Activated naive CD4-positive, alpha-beta T cell (primary cell): ENCODE measurements at regions not wholly inside any gene's neighbourhood (a gene's known extent, or its start where the extent isn't known, plus 50 kb on each side); places are given as distances from the start of the nearest gene placed in this dataset.
"Not testable (repeated sequence)": the region's sequence is repeated elsewhere in the genome, so short reads cannot be mapped to it uniquely, and the experiment has no call there.

Source experiments
- DNase-seq, 4 experiments: peaks; one replicate each; lab custom pipeline; 2025; lab: John Stamatoyannopoulos, UW

DNA sequence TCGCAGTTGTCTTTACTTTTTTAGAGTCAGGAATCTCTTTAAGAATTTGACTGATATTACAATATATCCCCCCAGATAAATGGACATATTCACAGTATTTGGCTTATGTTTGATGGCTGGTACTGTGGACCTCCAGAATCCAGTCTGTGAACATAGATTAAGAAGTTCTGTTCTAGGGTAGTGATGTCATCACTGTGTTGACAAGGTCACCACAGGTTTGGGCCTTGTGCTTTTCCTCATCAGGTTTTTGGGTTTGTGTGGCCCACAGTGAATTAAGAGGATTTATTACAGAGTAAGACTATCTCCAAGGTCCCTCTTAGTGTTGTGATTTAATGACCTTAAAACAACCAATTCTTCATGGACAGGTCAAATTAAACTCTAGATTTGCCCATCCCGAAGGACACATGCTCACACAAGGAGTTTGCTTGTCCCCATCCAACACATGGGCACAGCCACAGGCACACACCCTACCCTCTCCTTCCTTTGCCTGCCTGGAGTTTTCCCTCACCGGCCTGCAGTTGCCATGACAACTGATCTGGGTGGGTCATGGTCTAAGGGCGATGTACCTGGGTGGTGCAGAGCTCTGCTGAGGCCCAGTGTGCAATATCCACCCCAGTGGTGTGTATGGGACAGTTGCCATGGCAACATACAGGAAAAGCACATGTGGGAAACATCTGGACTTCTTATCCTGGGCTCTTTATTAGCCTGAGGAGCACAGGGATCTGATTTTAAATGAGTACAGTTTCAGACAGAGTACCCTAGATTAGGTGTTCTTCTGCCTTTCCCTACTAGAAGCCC is 98.6 kb downstream of the NAV1 start:
- no peak for DNase-seq

DNA sequence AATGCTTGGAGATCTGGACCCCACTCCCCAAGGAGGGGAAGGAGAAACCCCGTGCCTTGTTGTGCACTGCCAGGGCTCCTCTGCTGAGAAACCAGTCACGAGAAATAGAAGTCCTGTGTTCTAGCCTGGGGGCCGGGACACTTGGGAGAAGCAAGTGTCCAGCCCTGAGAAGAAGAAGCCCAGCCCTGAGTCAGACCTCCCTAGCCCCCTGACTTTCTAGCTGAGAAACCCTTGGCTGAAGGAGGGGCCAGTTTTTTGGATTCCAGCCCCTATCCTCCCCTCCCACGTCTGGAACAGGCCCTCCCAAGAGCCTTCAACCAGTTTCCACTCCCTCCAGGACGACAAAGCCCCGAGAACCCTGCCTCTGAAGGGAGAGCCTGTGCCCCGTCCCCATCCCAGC is 100.5 kb downstream of the NAV1 start:
- DNase-seq: no peak

DNA sequence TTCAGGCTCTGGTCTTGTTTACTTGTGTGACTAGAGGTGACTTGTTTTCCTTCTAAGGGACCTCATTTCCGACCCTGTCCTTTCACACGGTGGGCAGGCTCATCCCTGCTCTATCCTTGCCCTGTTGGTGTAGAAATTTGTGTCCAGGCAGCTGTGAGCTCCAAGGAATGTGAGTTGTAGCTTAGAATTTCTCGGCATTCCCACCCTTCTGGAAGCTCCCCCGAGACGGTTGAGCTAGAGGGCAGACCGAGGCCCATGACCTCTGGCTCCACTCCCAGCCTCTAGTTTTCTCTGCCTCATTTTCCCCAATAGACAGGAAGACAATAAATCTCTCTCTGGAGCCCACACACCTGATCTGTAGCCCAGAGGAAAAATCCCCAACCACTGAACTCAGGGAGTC is 100.9 kb downstream of the NAV1 start:
- no peak for DNase-seq

DNA sequence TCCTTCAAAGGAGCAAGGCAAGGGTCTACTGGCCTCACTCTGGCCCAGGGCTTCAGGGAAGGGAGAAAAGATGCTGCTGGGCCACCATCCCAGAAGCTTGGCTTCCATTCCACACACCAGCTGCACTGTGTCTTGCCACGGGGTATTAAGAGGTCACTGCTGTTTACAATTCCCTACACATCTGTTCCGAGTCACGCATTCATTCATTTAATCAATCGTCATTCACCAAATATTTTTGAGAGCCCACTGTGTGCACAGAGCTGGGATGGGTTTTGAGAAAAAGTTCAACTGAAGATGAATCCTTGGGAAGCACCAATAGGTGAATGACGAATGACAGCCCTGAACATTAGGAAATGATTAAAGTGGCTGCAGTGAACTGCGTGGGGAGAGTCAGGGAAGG is 101.7 kb downstream of the NAV1 start:
- no peak for DNase-seq

DNA sequence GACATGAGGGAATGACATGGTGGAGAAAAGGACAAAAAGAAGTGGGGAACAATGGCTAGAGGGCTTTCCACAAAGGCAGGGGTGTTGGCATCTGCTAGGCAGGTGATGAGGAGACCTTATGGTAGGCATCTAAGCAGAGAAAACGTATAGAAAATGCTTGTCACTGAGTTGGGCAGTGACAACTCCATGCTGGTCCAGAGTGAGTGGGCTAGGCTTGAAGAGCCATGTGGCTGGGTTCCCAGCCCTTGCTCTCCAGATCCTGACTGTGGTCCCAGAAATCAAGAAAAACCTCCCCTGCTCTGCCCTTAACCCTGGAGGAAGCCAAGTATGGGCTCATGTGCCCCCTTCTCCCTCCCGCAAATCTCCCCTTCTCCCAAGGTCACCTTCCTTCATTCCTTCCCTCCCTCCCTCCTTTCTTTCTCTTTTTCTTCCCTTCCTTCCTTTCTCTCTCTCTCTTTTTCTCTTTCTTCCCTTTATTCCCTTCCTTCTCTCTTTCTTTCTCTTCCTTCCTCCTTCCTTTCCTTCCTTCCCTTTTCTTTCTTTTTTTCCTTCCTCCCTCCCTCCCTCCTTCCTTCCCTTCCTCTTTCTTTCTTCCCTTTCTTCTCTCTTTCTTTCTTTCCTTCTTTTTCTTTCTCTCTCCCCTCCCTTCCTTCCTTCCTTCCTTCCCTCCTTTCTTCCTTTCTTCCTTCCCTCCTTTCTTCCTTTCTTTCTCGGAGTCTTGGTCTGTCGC is 102.8 kb downstream of the NAV1 start:
- DNase-seq: no peak

DNA sequence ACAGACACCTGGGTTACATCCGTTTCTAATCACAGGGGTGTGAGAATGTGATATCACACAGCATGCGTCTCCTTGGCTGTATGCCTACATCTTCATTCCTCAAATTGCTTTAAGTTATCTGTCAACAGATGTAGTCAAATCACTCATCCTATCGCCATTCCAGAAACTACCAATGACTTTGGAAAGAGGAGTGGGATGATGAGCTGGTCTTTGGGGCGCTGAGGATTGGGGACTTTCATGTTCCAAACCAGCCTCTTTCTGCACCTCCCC is 104.8 kb downstream of the NAV1 start:
- DNase-seq: no peak

DNA sequence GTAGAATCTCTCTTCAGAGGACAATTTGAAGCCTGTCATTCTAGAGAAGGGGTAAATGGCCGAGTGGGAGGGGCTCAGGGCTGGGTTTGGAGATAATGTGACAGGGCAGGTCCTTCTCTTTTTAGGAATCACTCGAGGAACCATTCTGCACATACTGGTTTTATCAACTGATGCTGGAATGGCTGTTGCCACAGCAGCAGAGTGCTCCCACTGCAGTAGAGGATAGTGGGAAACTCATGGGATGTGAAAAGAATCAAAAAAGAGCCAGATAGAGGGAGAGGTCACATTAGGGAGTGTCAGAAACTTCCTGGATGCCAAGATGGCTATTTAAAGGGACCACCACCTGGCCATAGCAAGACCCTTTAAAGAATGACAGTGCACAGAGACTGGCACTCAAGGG is 105.3 kb downstream of the NAV1 start:
- DNase-seq: no peak

DNA sequence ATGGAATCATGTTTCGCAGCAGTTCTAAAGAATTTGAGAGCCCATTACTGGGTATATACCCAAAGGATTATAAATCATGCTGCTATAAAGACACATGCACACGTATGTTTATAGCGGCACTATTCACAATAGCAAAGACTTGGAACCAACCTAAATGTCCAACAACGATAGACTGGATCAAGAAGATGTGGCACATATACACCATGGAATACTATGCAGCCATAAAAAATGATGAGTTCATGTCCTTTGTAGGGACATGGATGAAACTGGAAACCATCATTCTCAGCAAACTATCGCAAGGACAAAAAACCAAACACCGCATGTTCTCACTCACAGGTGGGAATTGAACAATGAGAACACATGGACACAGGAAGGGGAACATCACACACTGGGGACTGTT is 106.1 kb downstream of the NAV1 start:
- not testable (repeated sequence) for DNase-seq

DNA sequence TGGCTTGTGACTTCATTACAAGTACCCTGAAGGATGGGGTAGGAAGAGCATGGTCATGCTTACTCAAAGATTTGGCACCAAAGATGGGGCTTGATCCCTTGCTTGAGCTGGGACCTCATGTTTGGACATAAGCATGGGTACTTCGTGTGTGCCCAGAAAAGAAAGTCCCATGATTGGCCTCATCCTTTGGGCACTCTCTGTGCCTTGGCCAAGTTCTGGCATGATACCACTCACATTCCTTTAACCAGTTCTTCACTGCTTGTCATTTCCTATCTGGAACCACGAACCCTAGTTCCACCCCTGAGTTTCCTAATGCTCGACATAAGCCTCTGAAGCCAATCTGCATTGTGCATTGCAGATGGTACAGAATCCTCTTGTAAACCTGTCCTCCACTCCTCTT is 107.0 kb downstream of the NAV1 start:
- DNase-seq: no peak

DNA sequence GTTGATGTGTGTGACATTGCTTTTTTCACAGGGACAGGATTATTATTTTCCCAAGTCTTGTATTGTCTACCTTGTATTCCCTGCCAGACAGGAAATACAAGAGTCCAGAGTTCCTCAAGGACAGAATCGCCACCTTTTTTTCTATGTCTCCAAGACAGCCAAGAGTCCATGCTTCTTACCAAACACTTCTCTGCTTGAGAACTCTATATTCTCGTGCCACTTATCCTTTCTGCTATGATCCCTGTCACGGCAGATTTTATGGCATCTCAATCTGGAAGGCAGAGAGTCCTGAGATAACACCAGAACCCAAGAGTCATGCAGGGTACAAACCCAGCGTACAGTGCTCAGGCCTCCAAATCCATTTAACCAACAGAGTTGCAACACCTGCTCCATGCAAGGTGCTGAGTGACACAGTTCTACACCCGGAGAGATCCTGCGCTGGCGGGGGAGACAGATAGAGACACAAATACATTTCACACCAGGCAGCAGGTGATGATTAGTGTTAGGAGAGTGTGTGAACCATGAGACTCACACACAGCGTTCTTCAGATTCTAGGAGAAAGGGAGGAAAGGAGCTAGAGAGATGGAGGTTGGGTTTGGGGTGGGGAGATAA is 107.6 kb downstream of the NAV1 start:
- no peak for DNase-seq

DNA sequence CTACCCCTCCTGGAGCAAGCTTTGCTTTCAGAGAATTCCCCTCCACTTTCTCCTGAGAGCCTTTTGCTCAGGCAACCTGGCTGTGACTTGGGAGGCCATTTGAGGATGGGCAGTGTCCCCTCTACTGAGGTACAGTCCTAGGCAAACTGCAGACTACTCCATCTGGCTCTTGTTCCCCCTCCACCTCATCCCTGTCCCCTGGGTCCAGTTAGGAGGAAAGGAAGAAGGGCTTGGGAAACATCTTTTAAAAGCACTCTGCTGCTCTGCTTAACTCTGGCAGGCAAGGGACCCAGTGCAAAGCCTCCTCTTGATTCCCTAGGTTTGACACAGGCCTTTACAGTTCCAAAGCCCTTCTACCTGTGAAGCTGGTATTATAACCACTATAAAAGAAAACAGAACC is 108.2 kb downstream of the NAV1 start:
- no peak for DNase-seq

DNA sequence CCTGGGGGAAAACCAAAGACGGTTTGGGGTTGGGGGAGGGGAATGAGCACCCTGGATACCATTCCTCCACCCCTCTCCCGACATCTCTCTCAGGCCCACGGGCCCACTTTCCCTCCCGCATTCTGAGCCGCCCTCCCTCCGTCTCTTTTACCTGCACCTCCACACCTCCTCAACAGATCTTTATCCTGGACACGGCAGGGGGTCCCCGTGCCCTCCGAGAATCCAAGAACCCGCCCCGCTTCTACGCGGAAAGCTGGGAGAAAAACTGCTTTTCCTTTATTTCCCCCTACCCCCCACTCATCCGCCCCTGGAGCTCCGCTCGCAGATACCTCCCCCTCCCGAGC is 108.8 kb downstream of the NAV1 start:
- no peak for DNase-seq

DNA sequence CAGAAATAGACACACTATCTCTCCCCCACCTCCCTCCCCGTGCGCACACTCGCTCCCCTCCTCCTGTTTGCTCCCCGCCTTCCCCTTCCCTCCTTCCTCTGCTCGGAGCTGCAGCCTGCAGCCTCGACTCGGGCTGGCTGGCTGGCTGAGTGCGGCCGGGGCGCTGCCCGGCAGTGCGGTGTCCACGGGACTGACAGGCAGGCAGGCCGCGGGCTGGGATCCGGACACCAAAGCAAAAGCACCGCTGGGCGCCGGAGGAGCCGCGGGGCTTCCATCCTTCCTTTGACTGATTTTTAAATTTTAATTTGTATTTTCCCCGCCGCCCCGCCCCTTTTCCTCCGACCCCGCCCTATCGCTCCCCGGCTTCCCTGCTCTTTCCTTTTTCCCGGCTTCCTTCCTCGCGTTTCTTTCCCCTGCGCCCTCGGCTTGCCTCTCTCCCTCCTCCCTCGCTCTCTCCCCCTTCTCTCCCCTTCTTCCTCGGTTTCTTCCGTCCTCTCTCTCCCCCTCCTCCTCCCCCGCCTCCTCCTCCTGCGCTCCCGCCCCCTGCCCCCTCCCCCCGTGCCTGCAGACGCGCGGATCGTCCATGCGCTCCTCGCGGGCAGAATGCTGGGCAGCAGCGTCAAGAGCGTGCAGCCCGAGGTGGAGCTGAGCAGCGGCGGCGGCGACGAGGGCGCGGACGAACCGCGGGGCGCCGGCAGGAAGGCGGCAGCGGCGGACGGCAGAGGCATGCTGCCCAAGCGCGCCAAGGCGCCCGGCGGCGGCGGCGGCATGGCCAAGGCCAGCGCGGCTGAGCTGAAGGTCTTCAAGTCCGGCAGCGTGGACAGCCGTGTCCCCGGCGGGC is 109.4 kb downstream of the NAV1 start:
- no peak for DNase-seq

DNA sequence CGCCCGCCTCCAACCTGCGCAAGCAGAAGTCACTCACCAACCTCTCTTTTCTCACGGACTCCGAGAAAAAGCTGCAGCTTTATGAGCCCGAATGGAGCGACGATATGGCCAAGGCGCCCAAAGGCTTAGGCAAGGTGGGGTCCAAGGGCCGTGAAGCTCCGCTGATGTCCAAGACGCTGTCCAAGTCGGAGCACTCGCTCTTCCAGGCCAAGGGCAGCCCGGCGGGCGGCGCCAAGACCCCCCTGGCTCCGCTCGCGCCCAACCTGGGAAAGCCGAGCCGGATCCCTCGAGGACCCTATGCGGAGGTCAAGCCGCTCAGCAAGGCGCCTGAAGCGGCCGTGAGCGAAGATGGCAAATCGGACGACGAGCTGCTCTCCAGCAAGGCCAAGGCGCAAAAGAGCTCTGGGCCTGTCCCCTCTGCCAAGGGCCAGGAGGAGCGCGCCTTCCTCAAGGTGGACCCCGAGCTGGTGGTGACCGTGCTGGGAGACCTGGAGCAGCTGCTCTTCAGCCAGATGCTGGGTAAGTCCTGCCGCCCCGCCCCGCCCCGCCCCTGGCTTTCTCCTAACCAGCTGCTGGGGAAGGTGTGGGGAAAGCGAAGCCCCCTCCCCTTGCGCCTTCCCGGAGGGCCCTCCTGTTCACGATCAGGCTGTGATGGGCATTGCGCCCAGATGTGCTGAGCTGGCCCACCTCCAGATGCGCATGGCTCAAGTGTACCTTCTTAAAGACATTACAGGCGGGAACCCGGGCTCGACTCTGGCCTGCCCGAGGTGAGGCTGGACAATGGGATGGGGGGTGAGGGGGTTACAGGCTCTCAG is 110.2 kb downstream of the NAV1 start:
- DNase-seq: no peak

DNA sequence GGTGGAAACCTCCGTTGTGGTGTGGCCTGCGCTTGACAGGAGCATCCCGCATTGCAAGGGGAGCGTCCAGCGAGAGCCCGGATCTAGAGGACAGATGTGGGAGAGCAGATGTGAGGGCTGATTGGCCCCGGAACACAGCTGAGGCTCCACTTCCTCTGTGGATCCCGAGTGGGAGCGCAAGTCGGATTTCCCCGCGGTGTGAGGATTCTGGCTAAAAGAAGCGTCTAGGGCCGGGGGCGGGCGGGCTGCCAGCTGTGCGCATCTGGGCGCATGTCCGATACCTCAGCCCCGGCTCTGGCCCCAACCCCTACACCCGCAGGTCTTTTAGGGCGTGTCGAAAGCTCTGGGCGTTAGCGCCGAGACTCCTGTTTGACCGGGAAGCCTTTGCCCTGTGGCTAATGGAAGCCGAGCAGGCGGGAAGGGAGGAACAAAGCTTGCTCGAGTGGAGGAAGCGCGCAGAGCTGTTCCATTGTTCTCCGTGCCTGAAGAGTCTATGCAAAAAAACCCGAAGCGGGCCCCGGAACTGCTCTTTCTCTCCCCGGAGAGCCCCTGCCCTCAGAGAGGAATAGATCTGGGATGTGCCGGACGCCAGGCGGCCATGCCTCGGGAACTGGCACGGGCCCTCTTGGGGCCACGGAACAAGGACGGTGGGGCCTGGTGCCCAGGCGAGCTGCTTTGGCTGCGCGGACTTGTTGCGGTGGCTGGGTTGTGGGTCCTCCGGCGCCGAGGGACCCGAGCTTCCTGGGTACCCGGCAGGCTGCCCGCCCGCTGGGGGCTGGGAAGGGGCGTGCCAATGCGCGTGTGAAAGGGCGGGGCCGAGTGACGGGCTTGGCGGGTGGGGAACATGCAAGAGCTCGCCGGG is 111.1 kb downstream of the NAV1 start:
- no peak for DNase-seq

DNA sequence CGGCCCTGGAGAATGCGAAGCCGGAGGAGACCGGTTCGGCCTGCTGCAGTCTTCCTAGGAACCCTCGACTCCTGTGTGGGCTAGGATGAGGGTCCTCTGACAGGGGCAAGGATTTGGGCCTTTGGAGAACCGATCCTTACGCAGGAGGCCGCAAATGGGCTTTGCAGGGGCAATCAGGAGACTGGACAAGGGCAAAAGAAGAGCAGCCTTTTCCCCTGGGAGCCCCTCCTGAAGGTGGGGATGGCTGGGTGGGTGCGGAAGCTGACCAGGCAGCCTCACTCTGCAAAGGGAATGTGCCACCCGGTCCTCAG is 111.7 kb downstream of the NAV1 start:
- DNase-seq: no peak

DNA sequence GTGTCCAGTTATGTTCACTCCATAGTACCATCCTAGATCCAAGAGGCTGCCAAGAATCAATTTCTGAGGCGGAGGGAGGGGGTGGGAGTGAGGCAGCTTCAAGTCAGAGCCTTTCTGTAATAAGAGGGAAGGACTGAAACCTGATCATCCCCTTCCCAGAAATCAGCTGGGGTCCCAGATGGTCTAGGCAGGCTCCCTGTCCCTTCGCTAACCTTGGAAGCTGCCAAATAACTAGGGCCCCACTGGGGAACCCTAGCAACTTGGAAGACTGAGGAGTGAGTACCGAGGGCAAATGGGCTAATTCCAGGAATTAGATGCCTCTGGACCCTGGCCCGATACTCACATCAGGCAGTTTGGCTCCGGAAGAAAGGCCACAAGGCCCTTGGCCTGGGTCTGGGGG is 113.3 kb downstream of the NAV1 start:
- DNase-seq: no peak

DNA sequence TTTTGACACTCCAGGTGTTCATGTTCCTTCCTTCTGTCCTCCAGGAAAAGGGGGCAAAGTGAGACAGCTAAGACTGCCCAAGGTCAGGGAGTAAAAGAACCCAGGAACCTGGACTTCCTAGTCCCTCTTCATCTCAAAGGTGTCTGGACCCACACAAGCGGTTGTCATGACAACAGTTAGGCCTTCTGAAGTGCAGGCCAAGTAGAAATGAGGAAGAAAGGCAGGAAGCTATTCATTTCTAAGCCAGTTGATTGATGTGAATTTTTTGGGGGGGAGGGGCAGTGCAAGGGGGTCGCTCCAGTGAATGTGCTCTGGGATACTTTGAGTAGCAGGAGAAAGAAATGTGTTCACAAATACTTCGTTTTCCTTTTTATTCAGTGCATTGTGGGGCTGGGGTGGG is 114.3 kb downstream of the NAV1 start:
- no peak for DNase-seq

DNA sequence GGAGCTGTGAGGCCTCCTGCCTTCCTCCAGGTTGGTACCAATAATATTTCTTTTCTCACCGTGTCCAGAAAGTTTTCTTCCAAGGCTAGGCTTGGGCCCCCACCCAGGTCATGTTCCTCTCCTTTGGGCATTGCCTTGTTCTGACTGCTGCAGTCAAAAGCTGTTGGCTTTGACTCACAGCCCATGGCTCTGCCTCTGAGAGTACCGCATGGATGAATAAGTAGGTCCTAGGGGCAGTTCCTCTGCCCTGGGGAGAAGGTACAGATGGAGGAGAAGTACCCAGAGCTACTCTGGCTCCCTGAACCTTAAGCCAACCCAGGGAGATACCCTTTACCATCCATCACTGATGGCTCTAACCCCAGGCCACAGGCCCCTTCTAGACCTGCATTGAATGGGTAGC is 115.0 kb downstream of the NAV1 start:
- DNase-seq: no peak

DNA sequence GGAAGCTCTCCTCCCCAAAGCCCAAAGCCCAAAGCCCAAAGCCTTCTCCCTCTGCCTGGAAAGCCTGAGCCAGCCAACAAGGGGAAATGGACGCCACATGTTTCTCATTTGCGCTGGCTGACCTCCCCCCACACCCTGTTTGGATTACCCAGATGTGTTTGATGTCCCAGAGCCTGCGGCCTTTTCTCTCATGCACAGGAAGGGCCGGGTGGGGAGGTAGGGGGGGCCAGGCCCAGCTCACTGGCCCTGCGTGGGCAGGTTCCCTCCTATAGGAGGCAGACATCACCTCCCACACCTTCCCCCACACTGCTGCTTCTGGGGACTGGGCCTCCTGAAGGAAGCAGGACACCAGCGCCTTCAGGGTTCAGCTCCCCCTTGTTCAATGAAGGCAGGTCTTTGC is 116.3 kb downstream of the NAV1 start:
- DNase-seq: no peak

DNA sequence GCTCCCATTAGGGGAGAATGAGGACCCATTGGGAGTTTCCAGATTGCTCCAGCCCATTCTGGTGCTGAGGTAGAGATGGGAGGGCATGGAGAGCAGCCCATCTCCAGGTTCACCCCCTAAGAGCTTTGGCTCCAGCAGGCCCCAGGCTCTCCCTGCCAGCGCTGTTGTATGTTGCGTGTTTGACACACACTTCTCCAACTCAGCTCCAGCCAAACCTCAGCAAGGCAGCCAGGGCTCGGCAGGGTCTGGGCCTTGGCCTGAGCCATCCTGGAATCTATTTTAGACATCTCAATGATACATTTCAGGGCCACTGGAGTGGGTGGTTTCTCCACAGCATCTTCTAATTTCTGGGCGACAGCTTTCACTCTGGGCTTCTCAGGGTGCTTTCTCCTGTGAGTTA is 117.0 kb downstream of the NAV1 start:
- DNase-seq: no peak
